HL-60 (cell line): ENCODE measurements at regions not wholly inside any gene's neighbourhood (a gene's known extent, or its start where the extent isn't known, plus 50 kb on each side); places are given as distances from the start of the nearest gene placed in this dataset.

Source experiments
- DNase-seq, 2 experiments: peaks; one replicate each; pipeline ENCODE4 v3.0.0-alpha.2; 2010 to 2020; ENCODE audit warnings: low read depth in 1 of 2, low spot score in 1 of 2
- H3K27ac ChIP-seq: fragments of 250-450 bp; sonication (Bioruptor Pico); replicated peaks from 2 replicates; pipeline ENCODE4 v1.5.1; 2020; ENCODE audit warnings: mild to moderate bottlenecking, moderate library complexity
- H3K27me3 ChIP-seq: fragments of 250-450 bp; sonication (Bioruptor Pico); 2 replicates; pipeline ENCODE4 v1.5.1; 2021; ENCODE audit warnings: mild to moderate bottlenecking, moderate library complexity; ENCODE audit not compliant: insufficient read depth, poor library complexity, severe bottlenecking
- H3K4me3 ChIP-seq: replicated peaks from 2 replicates; pipeline ENCODE4 v1.5.1; 2011; ENCODE audit warnings: mild to moderate bottlenecking, control low read depth, low read length; ENCODE audit not compliant: insufficient read depth
- GABPA ChIP-seq: IDR thresholded peaks from 2 replicates; pipeline ENCODE4 v1.6.1; 2012; ENCODE audit warnings: low read depth
- POLR2AphosphoS5 ChIP-seq: IDR thresholded peaks from 2 replicates; pipeline ENCODE4 v1.6.1; 2012; ENCODE audit warnings: low read depth
- SPI1 ChIP-seq: IDR thresholded peaks from 2 replicates; pipeline ENCODE4 v1.6.1; 2012; ENCODE audit warnings: low read depth, mild to moderate bottlenecking, borderline replicate concordance
- TF ChIP-seq, protein P1 (sequence below): IDR thresholded peaks from 2 replicates; pipeline ENCODE4 v1.6.1; 2012; ENCODE audit warnings: low read depth; ENCODE audit not compliant: insufficient replicate concordance
- TF ChIP-seq, protein P2 (sequence below): IDR thresholded peaks from one replicate; pipeline ENCODE4 v1.5.1; 2011; ENCODE audit warnings: low read length, control low read depth, inconsistent platforms; ENCODE audit not compliant: insufficient read depth

GRCh38 chr4:156414406-156414805, 460.7 kb upstream of the CTSO start:
- Histone ChIP-seq H3K4me3 (no peak overlapping the region), H3K27me3 (no peaks in the 10 kb centered on the region), H3K27ac (no peak overlapping the region)
- TF ChIP-seq SPI1 (no peak), GABPA (no peak), POLR2AphosphoS5 (no peak)
- TF ChIP-seq, protein P1, sequence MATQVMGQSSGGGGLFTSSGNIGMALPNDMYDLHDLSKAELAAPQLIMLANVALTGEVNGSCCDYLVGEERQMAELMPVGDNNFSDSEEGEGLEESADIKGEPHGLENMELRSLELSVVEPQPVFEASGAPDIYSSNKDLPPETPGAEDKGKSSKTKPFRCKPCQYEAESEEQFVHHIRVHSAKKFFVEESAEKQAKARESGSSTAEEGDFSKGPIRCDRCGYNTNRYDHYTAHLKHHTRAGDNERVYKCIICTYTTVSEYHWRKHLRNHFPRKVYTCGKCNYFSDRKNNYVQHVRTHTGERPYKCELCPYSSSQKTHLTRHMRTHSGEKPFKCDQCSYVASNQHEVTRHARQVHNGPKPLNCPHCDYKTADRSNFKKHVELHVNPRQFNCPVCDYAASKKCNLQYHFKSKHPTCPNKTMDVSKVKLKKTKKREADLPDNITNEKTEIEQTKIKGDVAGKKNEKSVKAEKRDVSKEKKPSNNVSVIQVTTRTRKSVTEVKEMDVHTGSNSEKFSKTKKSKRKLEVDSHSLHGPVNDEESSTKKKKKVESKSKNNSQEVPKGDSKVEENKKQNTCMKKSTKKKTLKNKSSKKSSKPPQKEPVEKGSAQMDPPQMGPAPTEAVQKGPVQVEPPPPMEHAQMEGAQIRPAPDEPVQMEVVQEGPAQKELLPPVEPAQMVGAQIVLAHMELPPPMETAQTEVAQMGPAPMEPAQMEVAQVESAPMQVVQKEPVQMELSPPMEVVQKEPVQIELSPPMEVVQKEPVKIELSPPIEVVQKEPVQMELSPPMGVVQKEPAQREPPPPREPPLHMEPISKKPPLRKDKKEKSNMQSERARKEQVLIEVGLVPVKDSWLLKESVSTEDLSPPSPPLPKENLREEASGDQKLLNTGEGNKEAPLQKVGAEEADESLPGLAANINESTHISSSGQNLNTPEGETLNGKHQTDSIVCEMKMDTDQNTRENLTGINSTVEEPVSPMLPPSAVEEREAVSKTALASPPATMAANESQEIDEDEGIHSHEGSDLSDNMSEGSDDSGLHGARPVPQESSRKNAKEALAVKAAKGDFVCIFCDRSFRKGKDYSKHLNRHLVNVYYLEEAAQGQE, result no peak
- TF ChIP-seq, protein P2, sequence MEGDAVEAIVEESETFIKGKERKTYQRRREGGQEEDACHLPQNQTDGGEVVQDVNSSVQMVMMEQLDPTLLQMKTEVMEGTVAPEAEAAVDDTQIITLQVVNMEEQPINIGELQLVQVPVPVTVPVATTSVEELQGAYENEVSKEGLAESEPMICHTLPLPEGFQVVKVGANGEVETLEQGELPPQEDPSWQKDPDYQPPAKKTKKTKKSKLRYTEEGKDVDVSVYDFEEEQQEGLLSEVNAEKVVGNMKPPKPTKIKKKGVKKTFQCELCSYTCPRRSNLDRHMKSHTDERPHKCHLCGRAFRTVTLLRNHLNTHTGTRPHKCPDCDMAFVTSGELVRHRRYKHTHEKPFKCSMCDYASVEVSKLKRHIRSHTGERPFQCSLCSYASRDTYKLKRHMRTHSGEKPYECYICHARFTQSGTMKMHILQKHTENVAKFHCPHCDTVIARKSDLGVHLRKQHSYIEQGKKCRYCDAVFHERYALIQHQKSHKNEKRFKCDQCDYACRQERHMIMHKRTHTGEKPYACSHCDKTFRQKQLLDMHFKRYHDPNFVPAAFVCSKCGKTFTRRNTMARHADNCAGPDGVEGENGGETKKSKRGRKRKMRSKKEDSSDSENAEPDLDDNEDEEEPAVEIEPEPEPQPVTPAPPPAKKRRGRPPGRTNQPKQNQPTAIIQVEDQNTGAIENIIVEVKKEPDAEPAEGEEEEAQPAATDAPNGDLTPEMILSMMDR, result no peak
- no peak for DNase-seq

- no peak overlapping the region for H3K4me3 ChIP-seq
- no peak overlapping the region for H3K27ac ChIP-seq
Measured at GRCh38 chr4:156413239-156414135, 459.8 kb upstream of the CTSO start.

DNA sequence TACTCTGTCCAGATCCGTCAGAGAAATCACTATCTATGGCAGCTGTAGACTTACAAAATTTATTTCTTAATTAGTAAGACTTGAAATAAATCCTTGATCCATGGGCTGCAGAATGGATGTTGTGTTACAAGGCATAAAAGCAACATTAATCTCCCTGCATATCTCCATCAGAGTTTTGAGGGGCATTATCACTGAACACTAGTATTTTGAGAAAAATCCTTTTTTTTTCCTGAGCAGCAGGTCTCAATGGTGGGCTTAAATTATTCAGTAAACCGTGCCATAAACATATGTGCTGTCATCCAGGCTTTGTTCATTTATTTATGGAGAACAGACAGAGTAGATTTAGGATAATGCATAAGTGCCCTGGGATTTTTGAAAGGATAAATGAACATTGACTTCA, 457.9 kb upstream of the CTSO start:
- no peak for DNase-seq
- TF ChIP-seq POLR2AphosphoS5, result no peak
- TF ChIP-seq, protein P2, result no peak
- TF ChIP-seq SPI1, result no peak
- TF ChIP-seq, protein P1, result no peak
- no peak for TF ChIP-seq GABPA
- Histone ChIP-seq H3K4me3 (no peak overlapping the region), H3K27ac (no peak overlapping the region), H3K27me3 (no peaks in the 10 kb centered on the region)

More at GRCh38 chr4:156413239-156414135, 459.8 kb upstream of the CTSO start:
- TF ChIP-seq, protein P2, result no peak
- no peak for TF ChIP-seq SPI1
- no peak for DNase-seq
- no peaks in the 10 kb centered on the region for H3K27me3 ChIP-seq
